OCI-LY7 (cell line): ENCODE measurements at regions not wholly inside any gene's neighbourhood (a gene's known extent, or its start where the extent isn't known, plus 50 kb on each side); places are given as distances from the start of the nearest gene placed in this dataset.

Source experiments
- BruUV-seq: library from RNA; stranded (reverse); fragments of 400-500 nt; replicated peaks from 2 replicates; lab custom pipeline; 2021; lab: Mats Ljungman, UMichigan
- CTCF ChIA-PET: fragments of 300-600 bp; sonication (Branson Sonifier 250); formaldehyde crosslinking; loops from one replicate; lab custom pipeline; 2022; ENCODE audit warnings: antibody characterized with exemption; ENCODE audit not compliant: unreplicated experiment; lab: Charles Lee
- POLR2A ChIA-PET: fragments of 300-600 bp; sonication (Branson Sonifier 250); formaldehyde crosslinking; loops from one replicate; lab custom pipeline; 2022; ENCODE audit warnings: antibody characterized with exemption; lab: Charles Lee
- DNase-seq: peaks from one replicate; pipeline ENCODE4 v3.0.0-alpha.2; 2015; ENCODE audit warnings: low spot score
- H2AFZ ChIP-seq: fragments of 200-600 bp; sonication (generic), shearing (Covaris generic); 2 replicates; pipeline ENCODE4 v1.6.1; 2014; ENCODE audit warnings: mild to moderate bottlenecking, antibody characterized with exemption, low read length, moderate library complexity
- H3K27ac ChIP-seq: fragments of 200-600 bp; sonication (generic); 2 replicates; pipeline ENCODE4 v1.5.1; 2014; ENCODE audit warnings: mixed run types, low read depth, mild to moderate bottlenecking, moderate library complexity, low read length, inconsistent platforms; ENCODE audit not compliant: poor library complexity, severe bottlenecking
- H3K36me3 ChIP-seq: fragments of 200-600 bp; sonication (generic); 2 replicates; pipeline ENCODE4 v1.6.1; 2014; ENCODE audit warnings: mild to moderate bottlenecking, antibody characterized with exemption, low read length, moderate library complexity, mixed read lengths; ENCODE audit not compliant: insufficient read depth
- H3K4me1 ChIP-seq: fragments of 200-600 bp; sonication (generic); 2 replicates; pipeline ENCODE4 v1.5.1; 2014; ENCODE audit warnings: mild to moderate bottlenecking, low read length; ENCODE audit not compliant: insufficient read depth, poor library complexity, severe bottlenecking
- H3K4me2 ChIP-seq: fragments of 200-600 bp; sonication (generic); 2 replicates; pipeline ENCODE4 v1.6.1; 2014; ENCODE audit warnings: mild to moderate bottlenecking, low read length
- H3K4me3 ChIP-seq: fragments of 200-600 bp; sonication (generic); 2 replicates; pipeline ENCODE4 v1.5.1; 2014; ENCODE audit warnings: mild to moderate bottlenecking, low read depth, low read length; ENCODE audit not compliant: poor library complexity, severe bottlenecking
- H3K79me2 ChIP-seq: fragments of 200-600 bp; sonication (generic); 2 replicates; pipeline ENCODE4 v1.6.1; 2016; ENCODE audit warnings: low read depth, mild to moderate bottlenecking, low read length, moderate library complexity, mixed read lengths; ENCODE audit not compliant: insufficient read depth
- H3K9me2 ChIP-seq: fragments of 200-600 bp; sonication (generic); 2 replicates; pipeline ENCODE4 v1.6.1; 2016; ENCODE audit warnings: mild to moderate bottlenecking, low read length, mixed read lengths; ENCODE audit not compliant: insufficient read depth
- H3K9me3 ChIP-seq: fragments of 200-600 bp; sonication (generic); 2 replicates; pipeline ENCODE4 v1.6.1; 2014; ENCODE audit warnings: mild to moderate bottlenecking, mixed run types, low read length, mixed read lengths
- H4K20me1 ChIP-seq: fragments of 200-600 bp; sonication (generic); 2 replicates; pipeline ENCODE4 v1.6.1; 2014; ENCODE audit warnings: mild to moderate bottlenecking, antibody characterized with exemption, low read length, moderate library complexity, mixed read lengths; ENCODE audit not compliant: insufficient read depth
- CTCF ChIP-seq: fragments of 200-600 bp; sonication (generic); conservative IDR thresholded peaks from 2 replicates; pipeline ENCODE4 v1.5.1; 2014; ENCODE audit warnings: mild to moderate bottlenecking, antibody characterized with exemption, low read length, moderate library complexity, mixed read lengths
- EZH2phosphoT487 ChIP-seq: fragments of 200-600 bp; sonication (generic); IDR thresholded peaks from 2 replicates; pipeline ENCODE4 v1.6.1; 2018; ENCODE audit warnings: low read depth, borderline replicate concordance, mild to moderate bottlenecking, mixed run types, antibody characterized with exemption, low read length, moderate library complexity, mixed read lengths
- intact Hi-C: fragments of 100-400 bp; cut with micrococcal nuclease; formaldehyde crosslinking; loops from one replicate; pipeline ENCODE4 v1.10.0; 2022; ENCODE audit not compliant: unreplicated experiment

GRCh38 chr2:7924023-7924762 is 757.7 kb upstream of the ID2 start:
- Histone ChIP-seq H4K20me1 (no peaks in the 10 kb centered on the region), H3K36me3 (no peaks in the 10 kb centered on the region), H3K9me2 (no peaks in the 10 kb centered on the region), H3K9me3 (no peaks in the 10 kb centered on the region), H3K27ac (no peak overlapping the region), H3K4me2 (no peak overlapping the region), H2AFZ (no peak overlapping the region), H3K4me3 (no peak overlapping the region), H3K79me2 (no peaks in the 10 kb centered on the region), H3K4me1 (no peaks in the 10 kb centered on the region)
- no peak for TF ChIP-seq EZH2phosphoT487
- no peak for TF ChIP-seq CTCF
- DNase-seq = no peak
- no TSS peak for BruUV-seq
- ChIA-PET CTCF (no interaction called here), POLR2A (interaction anchor here (0.9 kb wide), 1 partner anchor 199 kb away, joined by 3 read pairs; no protein-coding TSS in a partner anchor)
- intact Hi-C loops = no loop called here

- no peak overlapping the region for H3K27ac ChIP-seq
- no peaks in the 10 kb centered on the region for H4K20me1 ChIP-seq
- H3K4me2 ChIP-seq = no peak overlapping the region
- no peaks in the 10 kb centered on the region for H3K9me3 ChIP-seq
- no TSS peak for BruUV-seq
- POLR2A ChIA-PET = no interaction called here
- TF ChIP-seq EZH2phosphoT487 (no peak), CTCF (no peak)
- H2AFZ ChIP-seq = no peak overlapping the region
- no peak for DNase-seq
- no peak overlapping the region for H3K4me3 ChIP-seq
- no peaks in the 10 kb centered on the region for H3K79me2 ChIP-seq
- CTCF ChIA-PET = no interaction called here
- no peaks in the 10 kb centered on the region for H3K9me2 ChIP-seq
- no peaks in the 10 kb centered on the region for H3K36me3 ChIP-seq
- intact Hi-C loops = no loop called here
- no peaks in the 10 kb centered on the region for H3K4me1 ChIP-seq
Observed at GRCh38 chr2:7925506-7925905, 756.4 kb upstream of the ID2 start.

- Histone ChIP-seq H3K9me3 (no peaks in the 10 kb centered on the region), H3K79me2 (no peaks in the 10 kb centered on the region), H3K4me3 (no peak overlapping the region), H3K36me3 (no peaks in the 10 kb centered on the region), H3K4me1 (no peaks in the 10 kb centered on the region), H2AFZ (no peak overlapping the region), H3K27ac (no peak overlapping the region), H3K9me2 (no peaks in the 10 kb centered on the region), H3K4me2 (no peak overlapping the region), H4K20me1 (no peaks in the 10 kb centered on the region)
- intact Hi-C loops = no loop called here
- ChIA-PET CTCF (no interaction called here), POLR2A (no interaction called here)
- TF ChIP-seq CTCF (no peak), EZH2phosphoT487 (no peak)
- BruUV-seq = no TSS peak
- no peak for DNase-seq
Observed at GRCh38 chr2:7927691-7928090, 754.2 kb upstream of the ID2 start.
